ENCODE measurements at regions not wholly inside any gene's neighbourhood (a gene's known extent, or its start where the extent isn't known, plus 50 kb on each side); places are given as distances from the start of the nearest gene placed in this dataset.

DNA sequence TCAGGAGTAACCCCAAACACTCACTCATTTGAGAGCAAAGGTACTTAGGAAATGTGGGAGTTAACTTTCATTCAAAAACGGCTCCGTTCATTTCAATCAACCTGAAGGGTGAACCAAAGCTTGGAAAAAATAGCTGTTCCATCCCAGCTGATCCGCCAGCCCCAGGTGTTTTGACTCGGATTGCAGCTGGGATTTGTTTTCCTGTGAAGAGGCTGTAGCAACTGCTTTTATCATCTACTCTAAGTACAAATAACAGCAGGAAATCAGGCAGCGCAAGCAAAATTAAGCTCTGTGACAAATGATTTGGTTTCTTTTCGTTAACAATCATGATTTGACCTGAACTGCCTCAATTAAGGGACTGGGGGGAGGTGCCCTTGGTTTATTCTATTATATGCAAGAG lies 154.7 kb downstream of the BEND2 start:
- POLR2A ChIA-PET = no interaction called here
- DNase-seq (ENCODE audit: extremely low spot score) = no peak
- CTCF ChIA-PET = no interaction called here
- TF ChIP-seq CTCF (IDR thresholded peaks at IDR 0.05; ENCODE audit: control extremely low read depth, extremely low read depth, low read depth, missing control alignments) = no peak

- POLR2A ChIA-PET = no interaction called here
- CTCF ChIA-PET = no interaction called here
- TF ChIP-seq CTCF (IDR thresholded peaks at IDR 0.05; ENCODE audit: control extremely low read depth, extremely low read depth, low read depth, missing control alignments) = no peak
- no peak for DNase-seq (ENCODE audit: extremely low spot score)
These were observed 169.0 kb downstream of the BEND2 start for GRCh38 chrX:18051690-18052089.

- CTCF ChIA-PET = no interaction called here
- no peak for TF ChIP-seq CTCF (IDR thresholded peaks at IDR 0.05; ENCODE audit: control extremely low read depth, extremely low read depth, low read depth, missing control alignments)
- DNase-seq (ENCODE audit: extremely low spot score) = no peak
- POLR2A ChIA-PET = no interaction called here
These were observed 173.2 kb downstream of the BEND2 start for GRCh38 chrX:18047491-18047890.

GRCh38 chrX:18045436-18045835 lies 175.2 kb downstream of the BEND2 start:
- ChIA-PET CTCF (no interaction called here), POLR2A (no interaction called here)
- no peak for DNase-seq (ENCODE audit: extremely low spot score)
- TF ChIP-seq CTCF (IDR thresholded peaks at IDR 0.05; ENCODE audit: control extremely low read depth, extremely low read depth, low read depth, missing control alignments) = no peak

DNA sequence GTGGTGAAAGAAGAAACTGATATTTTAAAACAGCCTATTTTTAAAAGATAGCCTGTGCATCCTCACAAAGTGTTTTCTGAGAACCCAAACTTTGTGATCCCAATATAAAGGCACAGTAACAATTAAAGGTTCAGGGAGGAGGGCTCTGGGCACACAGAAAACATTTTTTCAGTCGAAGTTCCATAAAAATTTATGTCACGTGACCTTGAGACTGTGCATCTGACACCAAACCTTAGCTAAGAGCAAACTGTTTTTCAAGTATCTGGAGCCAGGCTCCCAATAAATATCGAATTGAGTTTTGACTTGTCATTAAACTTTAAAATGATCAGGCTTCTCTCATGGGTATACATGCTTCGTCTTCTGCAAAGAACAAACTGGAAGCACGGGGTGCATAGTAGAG lies 177.9 kb downstream of the BEND2 start:
- TF ChIP-seq CTCF (IDR thresholded peaks at IDR 0.05; ENCODE audit: control extremely low read depth, extremely low read depth, low read depth, missing control alignments) = no peak
- ChIA-PET CTCF (no interaction called here), POLR2A (no interaction called here)
- no peak for DNase-seq (ENCODE audit: extremely low spot score)

- ChIA-PET CTCF (no interaction called here), POLR2A (no interaction called here)
- DNase-seq (ENCODE audit: extremely low spot score) = no peak
- no peak for TF ChIP-seq CTCF (IDR thresholded peaks at IDR 0.05; ENCODE audit: control extremely low read depth, extremely low read depth, low read depth, missing control alignments)
These were observed 179.0 kb downstream of the BEND2 start for GRCh38 chrX:18041656-18042055.

DNA sequence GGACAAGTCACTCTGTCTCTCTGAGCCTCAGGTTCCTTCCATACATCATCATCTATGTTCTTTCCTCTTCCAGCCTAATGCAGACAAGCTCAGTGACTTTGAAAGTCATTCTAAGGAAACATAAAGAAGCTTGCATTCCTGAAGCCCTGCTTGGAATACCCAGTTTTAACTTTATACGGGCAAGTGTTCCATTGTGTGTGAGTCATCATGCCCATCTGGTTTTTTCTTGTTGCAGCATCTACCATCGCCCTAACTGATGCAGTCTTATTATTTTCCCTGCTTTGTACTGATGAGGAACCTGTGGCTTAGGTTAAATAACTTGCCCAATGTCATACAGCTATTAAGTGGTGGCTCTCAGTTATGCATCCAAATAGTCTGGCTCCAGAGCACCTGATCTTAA lies 177.9 kb upstream of the RAI2 start:
- ChIA-PET POLR2A (no interaction called here), CTCF (interaction anchor here (1.4 kb wide), 1 partner anchor 10 kb away, joined by 4 read pairs; no protein-coding TSS in a partner anchor)
- no peak for DNase-seq (ENCODE audit: extremely low spot score)
- no peak for TF ChIP-seq CTCF (IDR thresholded peaks at IDR 0.05; ENCODE audit: control extremely low read depth, extremely low read depth, low read depth, missing control alignments)
